ENCODE measurements at regions not wholly inside any gene's neighbourhood (a gene's known extent, or its start where the extent isn't known, plus 50 kb on each side); places are given as distances from the start of the nearest gene placed in this dataset.

DNA sequence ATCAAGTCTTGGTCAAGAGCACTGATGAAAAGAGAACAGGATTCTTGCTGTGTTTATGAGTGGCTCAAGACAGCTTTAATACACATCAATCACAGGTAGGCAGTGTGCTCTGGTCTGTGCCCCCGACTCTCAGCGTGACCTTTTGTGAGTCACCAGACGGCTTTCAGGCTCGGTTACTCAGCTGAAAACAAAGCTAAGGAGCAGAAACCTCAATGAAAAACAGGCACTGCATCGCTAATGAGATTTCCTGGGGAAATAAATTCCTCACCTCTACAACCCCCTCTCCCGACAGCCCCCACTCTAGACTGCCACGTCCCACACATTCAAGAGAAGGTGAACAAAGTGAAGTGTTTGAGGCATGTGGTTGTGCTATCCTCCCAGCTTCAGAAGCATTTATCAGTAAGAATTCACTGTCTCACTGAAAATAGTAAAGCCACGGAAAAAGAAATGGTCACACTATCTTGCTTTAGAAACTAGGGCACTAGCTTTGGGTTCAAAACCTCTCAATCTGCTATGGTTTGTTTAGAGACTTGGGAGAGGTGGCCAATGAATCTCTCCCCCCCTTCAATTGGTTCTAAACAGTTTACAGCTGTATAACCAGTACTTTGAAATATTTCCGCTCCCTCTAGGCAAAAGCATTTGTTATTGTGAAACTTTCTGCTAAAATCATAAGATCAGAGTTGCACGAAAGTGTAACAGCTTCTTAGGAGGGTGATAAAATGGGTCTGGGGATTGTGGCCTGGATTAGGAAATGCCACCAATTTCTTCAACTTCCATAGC lies 199.5 kb upstream of the PMFBP1 start:
- TF ChIP-seq, protein P1, sequence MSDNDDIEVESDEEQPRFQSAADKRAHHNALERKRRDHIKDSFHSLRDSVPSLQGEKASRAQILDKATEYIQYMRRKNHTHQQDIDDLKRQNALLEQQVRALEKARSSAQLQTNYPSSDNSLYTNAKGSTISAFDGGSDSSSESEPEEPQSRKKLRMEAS (IDR thresholded peaks at IDR 0.05) = no peak
- TF ChIP-seq POLR2A (IDR thresholded peaks at IDR 0.05; ENCODE audit: borderline replicate concordance, extremely low read depth, insufficient read depth, insufficient read length) = no peak

All from HCT116 (cell line).